ENCODE measurements at regions not wholly inside any gene's neighbourhood (a gene's known extent, or its start where the extent isn't known, plus 50 kb on each side); places are given as distances from the start of the nearest gene placed in this dataset.

GRCh38 chr7:32243687-32244290 is 173.6 kb upstream of the PDE1C start:
- Histone ChIP-seq H3K9me3 (ENCODE audit: control extremely low read depth in 1 of 5, control insufficient read depth in 4 of 5, insufficient read depth in 2 of 5, low read depth in 1 of 5, low read length in 4 of 5) (no peaks in the 10 kb centered on the region), H3K36me3 (ENCODE audit: control insufficient read depth in 4 of 4, insufficient read depth in 4 of 4, low read length in 3 of 4) (no peaks in the 10 kb centered on the region), H3K4me3 (ENCODE audit: control insufficient read depth in 1 of 7, extremely low read depth in 1 of 7, insufficient read depth in 4 of 7, low read depth in 2 of 7, low read length in 6 of 7) (no peak overlapping the region), H3K27me3 (replicated peaks in 2 of 5; ENCODE audit: control insufficient read depth in 4 of 5, insufficient read depth in 5 of 5, low read length in 4 of 5) (peaks cover 0 to 1% (median 0%) of the 10 kb centered on the region in 5 experiments), H3K27ac (ENCODE audit: insufficient read depth in 1 of 2, low read depth in 1 of 2, low read length in 2 of 2, poor library complexity in 1 of 2, severe bottlenecking in 2 of 2) (no peak overlapping the region), H3K4me1 (ENCODE audit: control extremely low read depth in 1 of 4, control insufficient read depth in 4 of 4, insufficient read depth in 4 of 4, low read length in 3 of 4) (peaks cover 0 to 2% (median 0%) of the 10 kb centered on the region in 4 experiments)
- no peak for DNase-seq
- ChIA-PET POLR2A (no interaction called here), CTCF (interaction anchor here (1.7 kb wide), 1 partner anchor 22 kb away, joined by 4 read pairs; no protein-coding TSS in a partner anchor)
- 100% methylated on average over 3 of the region's 3 CpGs for WGBS (ENCODE audit: insufficient coverage)

GRCh38 chr7:32242436-32242835 is 172.2 kb upstream of the PDE1C start:
- Histone ChIP-seq H3K4me1 (ENCODE audit: control extremely low read depth in 1 of 4, control insufficient read depth in 4 of 4, insufficient read depth in 4 of 4, low read length in 3 of 4) (peaks cover 0 to 3% (median 0%) of the 10 kb centered on the region in 4 experiments), H3K27me3 (replicated peaks in 2 of 5; ENCODE audit: control insufficient read depth in 4 of 5, insufficient read depth in 5 of 5, low read length in 4 of 5) (peaks cover 0 to 1% (median 0%) of the 10 kb centered on the region in 5 experiments), H3K27ac (ENCODE audit: insufficient read depth in 1 of 2, low read depth in 1 of 2, low read length in 2 of 2, poor library complexity in 1 of 2, severe bottlenecking in 2 of 2) (no peak overlapping the region), H3K36me3 (ENCODE audit: control insufficient read depth in 4 of 4, insufficient read depth in 4 of 4, low read length in 3 of 4) (no peaks in the 10 kb centered on the region), H3K4me3 (ENCODE audit: control insufficient read depth in 1 of 7, extremely low read depth in 1 of 7, insufficient read depth in 4 of 7, low read depth in 2 of 7, low read length in 6 of 7) (no peak overlapping the region), H3K9me3 (ENCODE audit: control extremely low read depth in 1 of 5, control insufficient read depth in 4 of 5, insufficient read depth in 2 of 5, low read depth in 1 of 5, low read length in 4 of 5) (no peaks in the 10 kb centered on the region)
- WGBS (ENCODE audit: insufficient coverage), result 58% methylated on average over 3 of the region's 3 CpGs
- no peak for DNase-seq
- CTCF ChIA-PET, result no interaction called here
- POLR2A ChIA-PET, result no interaction called here

GRCh38 chr7:32241636-32242035 is 171.4 kb upstream of the PDE1C start:
- no peaks in the 10 kb centered on the region for H3K36me3 ChIP-seq (ENCODE audit: control insufficient read depth in 4 of 4, insufficient read depth in 4 of 4, low read length in 3 of 4)
- DNase-seq, result no peak
- peaks cover 0 to 3% (median 0%) of the 10 kb centered on the region in 4 experiments for H3K4me1 ChIP-seq (ENCODE audit: control extremely low read depth in 1 of 4, control insufficient read depth in 4 of 4, insufficient read depth in 4 of 4, low read length in 3 of 4)
- POLR2A ChIA-PET, result no interaction called here
- H3K9me3 ChIP-seq (ENCODE audit: control extremely low read depth in 1 of 5, control insufficient read depth in 4 of 5, insufficient read depth in 2 of 5, low read depth in 1 of 5, low read length in 4 of 5), result peaks cover 0 to 2% (median 0%) of the 10 kb centered on the region in 5 experiments
- no CpG with 5 or more reads among the region's 1 CpG for WGBS (ENCODE audit: insufficient coverage)
- CTCF ChIA-PET, result no interaction called here
- peaks cover 0 to 1% (median 0%) of the 10 kb centered on the region in 5 experiments for H3K27me3 ChIP-seq (replicated peaks in 2 of 5; ENCODE audit: control insufficient read depth in 4 of 5, insufficient read depth in 5 of 5, low read length in 4 of 5)
- no peak overlapping the region for H3K27ac ChIP-seq (ENCODE audit: insufficient read depth in 1 of 2, low read depth in 1 of 2, low read length in 2 of 2, poor library complexity in 1 of 2, severe bottlenecking in 2 of 2)
- H3K4me3 ChIP-seq (ENCODE audit: control insufficient read depth in 1 of 7, extremely low read depth in 1 of 7, insufficient read depth in 4 of 7, low read depth in 2 of 7, low read length in 6 of 7), result no peak overlapping the region

GRCh38 chr7:32239764-32240163 is 169.6 kb upstream of the PDE1C start:
- CTCF ChIA-PET, result interaction anchor here (1.3 to 1.7 kb wide), 3 partner anchors 10 to 30 kb away, joined by 4 to 6 read pairs (median 5); no protein-coding TSS in a partner anchor
- Histone ChIP-seq H3K36me3 (ENCODE audit: control insufficient read depth in 4 of 4, insufficient read depth in 4 of 4, low read length in 3 of 4) (no peaks in the 10 kb centered on the region), H3K9me3 (ENCODE audit: control extremely low read depth in 1 of 5, control insufficient read depth in 4 of 5, insufficient read depth in 2 of 5, low read depth in 1 of 5, low read length in 4 of 5) (peaks cover 0 to 4% (median 3%) of the 10 kb centered on the region in 5 experiments), H3K27me3 (replicated peaks in 2 of 5; ENCODE audit: control insufficient read depth in 4 of 5, insufficient read depth in 5 of 5, low read length in 4 of 5) (peaks cover 0 to 1% (median 0%) of the 10 kb centered on the region in 5 experiments), H3K27ac (ENCODE audit: insufficient read depth in 1 of 2, low read depth in 1 of 2, low read length in 2 of 2, poor library complexity in 1 of 2, severe bottlenecking in 2 of 2) (no peak overlapping the region), H3K4me1 (ENCODE audit: control extremely low read depth in 1 of 4, control insufficient read depth in 4 of 4, insufficient read depth in 4 of 4, low read length in 3 of 4) (peaks cover 0 to 3% (median 0%) of the 10 kb centered on the region in 4 experiments), H3K4me3 (ENCODE audit: control insufficient read depth in 1 of 7, extremely low read depth in 1 of 7, insufficient read depth in 4 of 7, low read depth in 2 of 7, low read length in 6 of 7) (no peak overlapping the region)
- DNase-seq, result no peak
- WGBS (ENCODE audit: insufficient coverage), result no CpG with 5 or more reads among the region's 1 CpG
- POLR2A ChIA-PET, result interaction anchor here (1.1 kb wide), 1 partner anchor 11 kb away, joined by 3 read pairs; no protein-coding TSS in a partner anchor

GRCh38 chr7:32228601-32229000 is 158.4 kb upstream of the PDE1C start:
- Histone ChIP-seq H3K9me3 (ENCODE audit: control extremely low read depth in 1 of 5, control insufficient read depth in 4 of 5, insufficient read depth in 2 of 5, low read depth in 1 of 5, low read length in 4 of 5) (peaks cover 0 to 8% (median 0%) of the 10 kb centered on the region in 5 experiments), H3K27me3 (replicated peaks in 2 of 5; ENCODE audit: control insufficient read depth in 4 of 5, insufficient read depth in 5 of 5, low read length in 4 of 5) (no peaks in the 10 kb centered on the region), H3K36me3 (ENCODE audit: control insufficient read depth in 4 of 4, insufficient read depth in 4 of 4, low read length in 3 of 4) (no peaks in the 10 kb centered on the region), H3K27ac (ENCODE audit: insufficient read depth in 1 of 2, low read depth in 1 of 2, low read length in 2 of 2, poor library complexity in 1 of 2, severe bottlenecking in 2 of 2) (no peak overlapping the region), H3K4me3 (ENCODE audit: control insufficient read depth in 1 of 7, extremely low read depth in 1 of 7, insufficient read depth in 4 of 7, low read depth in 2 of 7, low read length in 6 of 7) (no peak overlapping the region), H3K4me1 (ENCODE audit: control extremely low read depth in 1 of 4, control insufficient read depth in 4 of 4, insufficient read depth in 4 of 4, low read length in 3 of 4) (no peaks in the 10 kb centered on the region)
- WGBS (ENCODE audit: insufficient coverage), result 100% methylated on average over 2 of the region's 2 CpGs
- POLR2A ChIA-PET, result interaction anchor here (0.6 to 0.7 kb wide), 2 partner anchors 11 to 288 kb away, joined by 3 read pairs; no protein-coding TSS in a partner anchor
- CTCF ChIA-PET, result interaction anchor here (1.3 to 2.5 kb wide), 3 partner anchors 11 to 251 kb away, joined by 3 to 5 read pairs (median 3); no protein-coding TSS in a partner anchor
- DNase-seq, result no peak

GRCh38 chr7:32227746-32228145 is 157.5 kb upstream of the PDE1C start:
- ChIA-PET CTCF (interaction anchor here (1.3 kb wide), 2 partner anchors 128 to 252 kb away, joined by 3 read pairs; no protein-coding TSS in a partner anchor), POLR2A (no interaction called here)
- 100% methylated on average over 1 of the region's 1 CpG for WGBS (ENCODE audit: insufficient coverage)
- Histone ChIP-seq H3K4me1 (ENCODE audit: control extremely low read depth in 1 of 4, control insufficient read depth in 4 of 4, insufficient read depth in 4 of 4, low read length in 3 of 4) (no peaks in the 10 kb centered on the region), H3K9me3 (ENCODE audit: control extremely low read depth in 1 of 5, control insufficient read depth in 4 of 5, insufficient read depth in 2 of 5, low read depth in 1 of 5, low read length in 4 of 5) (peaks cover 0 to 8% (median 0%) of the 10 kb centered on the region in 5 experiments), H3K27ac (ENCODE audit: insufficient read depth in 1 of 2, low read depth in 1 of 2, low read length in 2 of 2, poor library complexity in 1 of 2, severe bottlenecking in 2 of 2) (no peak overlapping the region), H3K27me3 (replicated peaks in 2 of 5; ENCODE audit: control insufficient read depth in 4 of 5, insufficient read depth in 5 of 5, low read length in 4 of 5) (no peaks in the 10 kb centered on the region), H3K4me3 (ENCODE audit: control insufficient read depth in 1 of 7, extremely low read depth in 1 of 7, insufficient read depth in 4 of 7, low read depth in 2 of 7, low read length in 6 of 7) (no peak overlapping the region), H3K36me3 (ENCODE audit: control insufficient read depth in 4 of 4, insufficient read depth in 4 of 4, low read length in 3 of 4) (no peaks in the 10 kb centered on the region)
- DNase-seq, result no peak

- H3K9me3 ChIP-seq (ENCODE audit: control extremely low read depth in 1 of 5, control insufficient read depth in 4 of 5, insufficient read depth in 2 of 5, low read depth in 1 of 5, low read length in 4 of 5), result peaks cover 0 to 6% (median 0%) of the 10 kb centered on the region in 5 experiments
- ChIA-PET CTCF (interaction anchor here (0.6 to 4.3 kb wide), 4 partner anchors 13 to 414 kb away, joined by 4 to 23 read pairs (median 4); no protein-coding TSS in a partner anchor), POLR2A (no interaction called here)
- H3K36me3 ChIP-seq (ENCODE audit: control insufficient read depth in 4 of 4, insufficient read depth in 4 of 4, low read length in 3 of 4), result no peaks in the 10 kb centered on the region
- H3K4me1 ChIP-seq (ENCODE audit: control extremely low read depth in 1 of 4, control insufficient read depth in 4 of 4, insufficient read depth in 4 of 4, low read length in 3 of 4), result no peaks in the 10 kb centered on the region
- H3K27ac ChIP-seq (ENCODE audit: insufficient read depth in 1 of 2, low read depth in 1 of 2, low read length in 2 of 2, poor library complexity in 1 of 2, severe bottlenecking in 2 of 2), result no peak overlapping the region
- H3K4me3 ChIP-seq (ENCODE audit: control insufficient read depth in 1 of 7, extremely low read depth in 1 of 7, insufficient read depth in 4 of 7, low read depth in 2 of 7, low read length in 6 of 7), result no peak overlapping the region
- DNase-seq, result no peak
- 100% methylated on average over 4 of the region's 5 CpGs for WGBS (ENCODE audit: insufficient coverage)
- no peaks in the 10 kb centered on the region for H3K27me3 ChIP-seq (replicated peaks in 2 of 5; ENCODE audit: control insufficient read depth in 4 of 5, insufficient read depth in 5 of 5, low read length in 4 of 5)
Measured at GRCh38 chr7:32224276-32224675, 154.1 kb upstream of the PDE1C start.

All from common myeloid progenitor, CD34-positive (primary cell).